22Rv1 (cell line): ENCODE measurements at regions not wholly inside any gene's neighbourhood (a gene's known extent, or its start where the extent isn't known, plus 50 kb on each side); places are given as distances from the start of the nearest gene placed in this dataset.

Experiments used
- CTCF ChIP-seq: fragments of 450-650 bp; IDR thresholded peaks from 2 replicates; pipeline ENCODE4 v1.5.1; 2017; ENCODE audit warnings: mild to moderate bottlenecking
- ZFX ChIP-seq: fragments of 450-650 bp; IDR thresholded peaks from 2 replicates; pipeline ENCODE4 v1.6.1; 2017; ENCODE audit warnings: antibody characterized with exemption, borderline replicate concordance

GRCh38 chr13:44769686-44770085, 193.6 kb upstream of the TSC22D1 start:
- TF ChIP-seq CTCF: no peak
- TF ChIP-seq ZFX: no peak
